Forelimb muscle (tissue), 1 donor: ENCODE measurements at regions not wholly inside any gene's neighbourhood (a gene's known extent, or its start where the extent isn't known, plus 50 kb on each side); places are given as distances from the start of the nearest gene placed in this dataset.

Source experiments
- DNase-seq: peaks from one replicate; pipeline ENCODE4 v3.0.0-alpha.2; 2013; ENCODE audit warnings: low read depth

DNA sequence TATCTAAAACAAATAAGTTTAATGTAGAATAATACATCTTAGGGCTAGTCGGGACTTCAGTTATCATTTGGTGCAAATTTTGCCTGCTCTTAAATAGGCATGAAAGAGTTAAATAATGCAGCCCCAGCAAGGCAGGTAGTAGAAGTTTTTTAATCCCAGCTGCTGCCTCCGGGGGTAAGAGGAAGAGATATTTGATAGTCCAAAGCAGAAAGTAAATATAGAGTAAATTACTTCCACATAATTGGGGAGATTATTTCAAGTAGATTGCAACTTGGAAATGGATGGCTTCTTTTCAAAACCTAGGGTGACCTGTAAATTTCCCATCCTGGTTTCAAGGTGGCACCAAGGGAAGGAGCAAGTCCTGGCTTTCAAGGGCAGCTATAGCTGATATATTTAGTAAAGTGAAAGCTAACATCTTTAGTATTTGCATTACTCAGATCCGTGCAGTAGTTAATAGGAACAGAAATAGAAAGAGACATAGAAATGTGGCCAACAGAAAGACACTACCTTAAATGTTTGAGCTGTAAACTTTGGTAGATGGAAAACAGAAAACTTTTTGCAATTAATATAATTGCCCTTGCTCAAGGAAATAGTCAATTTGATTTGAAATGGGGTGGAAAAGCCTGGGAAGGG lies 109.1 kb downstream of the LMO4 start:
- DNase-seq = no peak

DNA sequence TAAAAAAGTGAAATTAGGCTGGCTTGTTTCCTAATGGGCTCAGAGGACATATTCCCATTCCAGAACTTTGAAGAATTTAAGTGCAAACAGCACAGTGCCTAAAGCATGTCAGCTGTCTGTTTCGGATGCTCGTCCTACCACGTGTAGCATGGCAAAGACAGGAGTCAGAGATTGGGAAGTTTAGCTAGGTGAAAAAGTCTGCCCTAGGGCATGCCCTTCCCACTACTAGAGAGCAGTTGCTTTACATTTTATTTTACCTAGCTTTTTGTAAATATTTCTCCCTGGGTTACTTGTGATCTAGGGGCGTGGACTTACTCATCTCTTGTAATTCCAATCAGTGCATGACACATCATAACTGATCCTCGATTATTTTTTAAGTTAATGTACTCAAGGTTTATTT lies 111.1 kb downstream of the LMO4 start:
- DNase-seq = no peak

DNA sequence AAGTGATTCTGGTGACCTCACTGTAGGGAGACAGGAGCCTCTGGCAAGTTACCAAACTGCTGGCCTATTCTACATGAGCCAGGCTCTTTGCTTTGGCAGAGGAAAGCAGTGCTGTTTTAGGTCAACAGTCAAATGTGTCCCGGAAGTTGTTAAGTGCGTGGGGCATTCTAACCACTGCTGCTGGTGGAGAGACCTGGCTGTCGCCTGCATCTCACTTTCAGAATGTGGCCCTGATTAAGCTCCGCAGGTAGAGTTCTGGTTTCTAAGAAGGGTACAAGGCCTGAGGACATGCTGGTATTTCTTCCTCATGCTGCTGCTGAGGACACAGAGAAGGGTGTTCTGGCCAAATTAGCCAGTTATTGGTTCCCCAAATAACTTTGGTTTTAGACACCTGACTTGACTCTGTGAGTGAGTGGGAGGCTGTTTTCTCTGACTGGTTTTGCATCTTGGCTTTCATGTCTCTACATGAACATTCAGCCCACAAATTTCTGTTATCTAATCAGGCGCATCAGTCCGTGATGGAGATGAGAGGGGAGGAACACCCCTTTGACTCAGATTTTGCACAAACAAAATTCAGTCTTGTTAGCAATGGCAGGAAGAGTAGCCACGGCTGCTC lies 120.8 kb downstream of the LMO4 start:
- no peak for DNase-seq

DNA sequence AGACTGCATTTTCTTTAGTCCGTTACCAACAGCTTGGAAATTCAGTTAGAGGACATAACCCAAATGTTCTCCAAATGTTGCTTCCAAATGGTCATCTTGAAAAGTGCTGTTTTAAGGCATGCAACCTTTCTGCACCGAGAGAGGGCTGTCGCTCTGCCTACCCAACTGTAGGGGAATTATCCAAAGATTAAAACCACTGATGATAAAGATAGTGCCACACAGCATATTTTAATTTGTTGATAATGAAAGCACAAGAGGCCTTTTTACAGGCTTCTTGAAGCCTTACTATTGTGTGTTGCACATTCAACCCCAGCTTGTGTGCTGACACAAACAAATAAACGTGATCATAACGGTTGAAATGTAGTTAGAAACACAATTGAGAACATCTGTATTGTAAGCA lies 121.5 kb downstream of the LMO4 start:
- no peak for DNase-seq

DNA sequence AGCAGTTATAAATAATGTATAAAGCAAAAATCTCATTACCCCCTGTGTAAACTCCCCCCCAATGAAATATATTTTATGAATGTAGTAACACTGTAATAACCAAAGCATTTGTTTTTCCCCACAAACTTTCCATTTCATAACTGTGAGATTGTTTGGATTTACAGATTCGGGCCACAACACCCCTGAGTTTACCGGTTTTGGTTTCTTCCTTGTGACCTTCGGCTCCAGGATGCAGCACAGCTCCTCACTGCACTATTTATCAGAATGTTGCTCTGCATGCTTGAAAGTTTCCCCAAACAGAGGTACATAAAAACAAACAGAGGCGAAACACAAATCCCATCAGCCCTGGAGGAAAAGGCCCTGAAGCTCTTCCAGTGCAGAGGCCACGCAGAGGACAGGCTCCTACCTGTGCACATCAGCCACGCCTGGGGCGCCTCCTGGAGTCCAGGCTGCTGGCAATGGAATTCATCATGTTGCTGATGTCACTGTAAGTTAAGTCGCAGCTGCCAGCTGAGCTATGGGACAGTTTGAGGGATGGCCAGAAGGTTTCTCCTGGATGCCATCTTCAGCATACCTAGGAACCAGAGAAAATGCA lies 122.0 kb downstream of the LMO4 start:
- no peak for DNase-seq

DNA sequence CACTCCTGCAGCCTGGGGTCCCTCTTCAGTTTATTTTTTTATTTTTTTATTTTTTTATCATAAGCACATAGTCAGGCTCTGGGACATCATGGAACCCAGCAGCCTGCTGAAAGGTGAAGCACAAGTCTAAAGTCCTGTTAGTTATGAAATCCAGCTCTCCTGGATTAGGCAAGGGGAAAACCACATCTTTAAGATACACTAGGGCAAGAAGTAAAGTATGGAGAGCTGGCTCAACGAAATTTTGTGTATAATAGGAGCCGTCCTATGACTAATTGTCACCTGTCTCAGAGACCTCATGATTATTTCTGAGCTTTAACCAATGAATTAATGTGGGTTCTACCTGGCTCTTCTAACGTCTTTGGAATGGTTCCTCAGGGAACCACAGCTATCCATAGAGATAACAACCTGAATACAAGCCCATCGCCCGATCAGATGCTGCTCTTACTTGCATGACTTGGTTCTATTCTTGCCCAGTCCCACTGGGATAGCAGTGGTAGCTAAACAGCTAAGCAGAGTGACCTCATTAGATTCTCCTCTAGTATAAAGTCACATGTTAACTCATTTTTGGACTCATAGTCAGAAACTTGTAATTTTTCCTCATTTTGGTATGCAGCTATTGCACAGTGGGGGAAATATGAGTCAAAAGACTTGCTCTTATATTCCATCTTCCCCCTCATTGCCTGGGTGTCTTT lies 122.7 kb downstream of the LMO4 start:
- DNase-seq = no peak

DNA sequence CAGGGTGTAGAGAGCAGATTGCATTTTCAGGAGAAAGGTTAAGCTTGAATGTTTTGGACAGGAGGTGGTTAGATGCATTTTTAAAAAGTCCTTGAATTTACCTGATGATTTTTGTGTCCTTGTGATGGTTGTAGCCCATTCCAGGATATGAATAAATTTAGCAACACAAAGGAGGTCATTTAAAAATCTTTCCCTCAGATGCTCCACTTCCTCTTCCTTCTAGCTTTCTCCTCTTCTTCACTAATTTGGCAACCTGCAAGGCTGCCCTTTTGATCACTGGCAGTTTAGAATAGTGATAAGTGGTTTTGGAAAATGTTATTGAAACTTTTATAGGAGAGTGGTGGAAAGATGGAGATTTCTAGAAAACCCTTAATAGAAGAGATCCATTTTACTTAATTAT lies 124.0 kb downstream of the LMO4 start:
- DNase-seq = no peak

DNA sequence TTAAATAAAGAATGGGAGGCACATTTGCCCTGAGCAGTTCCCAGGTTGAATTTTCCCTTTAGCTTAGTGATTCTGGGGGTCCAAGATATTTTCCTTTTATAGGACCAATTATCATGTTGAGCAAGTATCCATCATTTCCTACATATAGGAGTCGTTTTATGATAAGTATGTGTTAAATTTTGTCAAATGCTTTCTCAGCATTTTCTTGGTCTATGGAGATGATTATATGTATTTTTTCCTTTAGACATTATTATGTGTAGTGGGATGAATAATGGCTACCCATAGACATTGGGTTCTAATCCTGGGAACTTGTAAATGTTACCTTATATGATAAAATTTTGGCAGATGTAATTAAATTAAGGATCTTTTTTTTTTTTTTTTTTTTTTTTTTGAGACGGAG lies 128.7 kb downstream of the LMO4 start:
- no peak for DNase-seq

DNA sequence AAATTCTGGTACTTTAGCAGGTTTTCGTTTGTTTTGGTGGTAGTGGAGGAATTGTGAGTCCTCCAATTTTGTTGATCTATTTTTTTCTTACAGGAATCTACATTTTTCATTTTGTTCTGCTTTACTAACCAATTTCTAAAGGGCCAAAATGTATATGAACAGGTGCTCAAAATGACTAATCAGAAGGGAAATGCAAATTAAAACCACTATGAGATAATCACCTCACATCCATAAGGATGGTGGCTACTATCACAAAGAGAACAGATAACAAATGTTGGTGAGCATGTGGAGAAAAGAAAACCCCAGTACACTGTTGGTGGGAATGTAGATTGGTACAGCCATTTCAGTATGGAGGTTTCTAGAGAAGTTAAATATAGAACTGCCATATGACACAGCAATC lies 134.2 kb downstream of the LMO4 start:
- no peak for DNase-seq

DNA sequence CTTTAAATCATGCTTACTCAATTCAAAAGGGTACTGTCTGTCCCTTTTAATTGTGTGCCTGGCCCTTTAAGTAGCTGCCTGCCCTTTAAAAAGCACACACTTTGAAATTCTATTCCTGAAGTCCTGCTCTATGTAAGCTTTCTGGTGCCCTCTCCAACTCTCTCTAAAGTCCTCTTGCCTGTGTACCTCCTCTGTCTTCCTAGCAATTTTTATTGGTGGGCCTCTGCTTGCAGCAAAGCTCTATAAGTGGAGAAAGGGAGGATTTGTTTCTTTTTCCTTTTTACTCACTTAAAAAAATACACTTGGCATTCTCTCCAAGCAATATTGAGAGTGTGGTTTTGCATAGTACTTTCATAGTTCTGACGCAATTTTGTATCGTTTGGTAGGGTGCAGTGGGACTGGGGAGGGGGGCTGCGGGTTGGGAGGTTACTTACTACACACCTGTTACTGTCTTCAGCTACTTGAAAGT lies 135.4 kb downstream of the LMO4 start:
- no peak for DNase-seq

DNA sequence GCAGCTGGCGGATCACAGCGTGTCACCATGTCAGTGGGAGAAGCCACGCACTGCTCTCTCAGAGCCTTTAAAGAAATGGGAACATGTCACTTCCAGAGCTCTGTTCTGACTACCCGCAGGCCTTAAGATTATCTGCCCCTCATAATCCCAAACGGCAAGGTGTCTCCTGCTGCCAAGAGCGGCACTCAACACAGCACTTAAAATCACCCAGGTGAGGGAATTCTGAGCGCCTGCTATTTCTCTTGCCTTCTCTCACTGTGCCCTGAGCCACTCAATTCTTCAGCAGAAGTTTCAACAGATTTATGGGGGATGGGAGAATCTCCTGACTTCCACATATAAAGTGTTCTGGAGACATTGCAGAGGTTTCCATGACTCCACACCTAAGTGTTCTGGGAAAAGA lies 137.9 kb downstream of the LMO4 start:
- DNase-seq = no peak

DNA sequence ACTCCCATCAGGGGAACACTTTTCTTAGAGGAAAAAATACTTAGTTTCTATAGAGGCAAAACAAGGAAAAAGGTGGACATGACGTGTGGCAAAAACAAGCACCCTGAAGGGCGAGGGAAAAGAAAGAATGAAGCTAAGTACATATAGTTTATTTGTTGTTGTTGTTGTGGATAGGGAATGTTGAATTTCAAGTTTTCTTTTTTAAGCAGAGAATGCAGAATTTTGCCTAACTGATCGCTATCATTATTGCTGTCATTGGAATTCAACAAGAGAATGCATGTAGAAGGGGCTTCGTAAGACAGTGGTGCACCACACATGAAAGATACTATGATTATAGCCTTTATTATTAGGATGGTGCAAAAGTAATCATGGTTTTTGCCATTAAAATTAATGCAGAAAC lies 144.0 kb downstream of the LMO4 start:
- no peak for DNase-seq

DNA sequence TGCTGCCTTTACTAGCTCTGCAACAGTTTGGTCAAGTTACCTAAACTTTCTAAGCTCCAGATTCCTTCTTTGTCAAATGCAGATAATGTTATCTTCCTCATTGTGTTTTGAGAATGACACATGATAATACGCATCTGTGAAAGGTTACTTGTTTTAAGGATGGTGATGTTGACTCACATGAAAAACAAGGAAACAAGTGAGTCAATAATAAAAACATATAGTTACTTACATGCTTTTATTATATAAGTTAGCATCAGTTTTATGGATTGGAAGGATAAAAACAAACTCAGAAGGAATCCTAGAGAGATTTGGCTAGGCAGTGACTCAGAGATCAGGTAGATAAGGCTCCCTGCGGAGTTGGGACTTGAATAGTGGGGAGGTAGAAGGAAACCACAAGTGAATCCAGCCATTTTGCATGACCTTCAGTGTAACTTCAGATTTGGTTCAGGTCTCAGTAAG lies 144.6 kb downstream of the LMO4 start:
- no peak for DNase-seq

DNA sequence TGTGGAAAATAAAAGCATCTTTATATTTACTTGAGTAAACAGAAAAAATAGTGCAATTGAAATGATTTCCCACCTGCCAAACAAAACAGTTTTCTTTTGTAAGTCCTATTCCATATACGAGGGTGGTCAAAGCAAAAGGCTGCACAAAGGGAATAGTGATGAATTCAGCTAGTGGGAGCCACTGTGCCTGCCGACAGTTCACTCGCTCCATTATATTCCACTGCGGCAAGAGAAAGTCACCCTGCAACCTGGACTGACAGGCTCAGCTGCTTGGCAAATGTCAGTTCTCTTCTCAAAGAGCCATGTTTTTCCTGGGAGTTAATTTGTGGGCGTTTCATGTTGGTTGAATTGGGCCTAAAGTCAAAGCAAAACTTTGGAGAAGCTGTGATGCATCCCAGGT lies 145.4 kb downstream of the LMO4 start:
- DNase-seq = no peak

DNA sequence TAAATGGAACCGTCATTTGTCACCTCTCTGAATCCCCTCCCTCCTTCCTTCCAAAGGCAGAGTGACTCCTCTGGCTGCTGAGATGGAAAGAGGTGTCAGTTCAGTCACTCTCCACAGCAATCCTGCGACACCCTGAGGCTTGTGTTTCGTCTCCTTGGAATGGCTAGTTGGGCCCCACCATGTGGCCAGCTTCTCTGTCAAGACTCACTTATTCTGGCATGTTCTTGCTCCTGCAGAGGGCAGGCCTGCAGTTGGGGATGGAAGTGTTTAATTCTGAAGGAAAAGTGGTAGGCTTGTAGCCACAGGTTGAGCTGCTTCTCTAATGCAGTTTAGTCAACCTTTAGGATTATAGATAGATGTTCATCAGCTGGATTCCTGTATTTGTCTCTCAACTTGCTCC lies 149.6 kb downstream of the LMO4 start:
- no peak for DNase-seq

DNA sequence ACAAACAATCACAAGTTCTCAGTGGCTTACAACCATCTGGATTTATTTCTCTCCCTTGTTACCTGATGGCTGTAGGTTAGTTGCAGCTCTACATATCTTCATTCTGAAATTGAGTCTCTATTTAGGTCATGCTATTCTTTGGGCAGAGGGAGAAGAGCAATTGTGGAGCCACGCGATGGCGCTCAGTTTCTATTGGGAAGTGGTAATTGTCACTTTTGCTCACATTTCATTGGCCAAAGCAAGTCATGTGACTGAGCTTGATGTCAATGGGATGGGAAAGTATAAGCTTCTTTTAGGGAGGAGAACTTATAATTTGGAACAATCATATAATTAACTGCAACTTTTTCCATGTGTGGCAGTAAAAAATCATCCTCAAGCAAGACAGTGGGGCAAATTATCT lies 166.5 kb downstream of the LMO4 start:
- no peak for DNase-seq

DNA sequence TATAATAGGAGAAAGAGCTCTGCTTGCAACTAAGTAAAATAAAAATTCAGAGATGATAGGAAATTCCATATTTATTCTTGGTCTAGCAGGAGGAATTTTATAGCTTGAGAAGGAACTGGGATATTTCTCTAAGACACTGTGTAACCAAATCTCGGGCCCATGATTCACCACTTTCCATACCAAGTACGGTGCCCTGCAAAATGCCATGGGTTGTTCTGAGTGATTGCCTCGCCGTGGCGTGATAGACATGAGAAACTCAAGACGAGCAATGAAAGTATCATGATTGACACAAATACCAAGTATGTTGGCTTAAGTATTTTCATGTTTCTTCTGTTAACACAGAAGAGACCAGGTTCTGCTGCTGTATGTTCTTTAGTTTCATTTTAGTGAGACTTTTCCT lies 167.2 kb downstream of the LMO4 start:
- DNase-seq = no peak

DNA sequence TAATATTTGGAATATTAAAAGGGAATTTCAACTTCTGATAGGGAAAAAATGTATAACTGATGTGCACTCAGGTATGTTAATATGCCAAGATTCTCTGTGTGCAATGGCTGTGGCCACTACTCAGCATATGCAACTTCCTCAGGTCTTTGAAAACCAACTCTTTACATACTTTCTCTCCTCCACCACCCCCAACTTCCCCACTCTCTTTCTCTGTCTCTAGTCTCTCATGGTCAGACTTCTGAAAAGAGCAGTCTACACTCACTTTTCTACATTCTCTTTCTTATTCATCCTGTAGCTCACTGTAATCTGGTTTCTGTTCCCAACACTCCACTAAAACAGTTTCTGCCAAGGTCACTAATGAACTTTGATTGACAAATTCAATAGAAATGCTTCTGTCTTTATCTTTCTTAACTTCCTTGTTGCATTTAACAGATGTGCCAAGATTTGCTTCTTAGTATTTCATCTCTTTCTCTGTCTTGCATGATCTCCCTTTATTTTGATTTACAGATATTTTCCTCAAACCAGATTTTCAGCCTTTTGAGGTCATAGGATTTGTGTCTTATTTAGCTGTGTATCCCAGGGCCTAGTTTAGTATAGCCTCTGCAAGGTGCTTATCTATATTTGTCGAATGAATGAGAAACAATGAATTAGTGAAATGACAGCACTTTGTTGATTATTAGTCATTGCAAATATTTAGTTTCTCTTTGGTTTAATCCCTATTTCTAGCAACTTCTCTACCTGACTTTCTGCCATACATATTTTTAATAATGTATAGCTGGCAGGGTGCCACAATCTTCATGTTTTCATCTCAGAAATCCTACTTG lies 168.9 kb downstream of the LMO4 start:
- no peak for DNase-seq

DNA sequence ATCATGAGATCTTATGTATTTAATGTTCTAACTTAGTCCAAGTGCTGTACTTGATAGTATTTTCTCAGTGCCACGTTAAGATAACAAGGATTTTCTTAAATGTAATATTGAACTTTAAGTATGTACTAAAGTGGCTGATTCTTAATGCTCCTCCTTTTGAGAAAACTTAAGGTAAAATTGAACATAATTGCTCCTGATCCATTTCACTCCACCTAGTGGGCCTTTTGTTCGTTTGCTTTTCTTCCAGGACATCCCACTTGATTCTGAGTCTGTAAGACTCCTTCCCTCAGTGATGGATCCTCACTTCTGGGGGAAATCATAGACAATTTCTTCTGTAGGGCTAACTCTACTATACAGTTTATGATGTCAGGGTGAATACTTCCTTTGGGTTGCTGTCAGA lies 173.1 kb downstream of the LMO4 start:
- no peak for DNase-seq

DNA sequence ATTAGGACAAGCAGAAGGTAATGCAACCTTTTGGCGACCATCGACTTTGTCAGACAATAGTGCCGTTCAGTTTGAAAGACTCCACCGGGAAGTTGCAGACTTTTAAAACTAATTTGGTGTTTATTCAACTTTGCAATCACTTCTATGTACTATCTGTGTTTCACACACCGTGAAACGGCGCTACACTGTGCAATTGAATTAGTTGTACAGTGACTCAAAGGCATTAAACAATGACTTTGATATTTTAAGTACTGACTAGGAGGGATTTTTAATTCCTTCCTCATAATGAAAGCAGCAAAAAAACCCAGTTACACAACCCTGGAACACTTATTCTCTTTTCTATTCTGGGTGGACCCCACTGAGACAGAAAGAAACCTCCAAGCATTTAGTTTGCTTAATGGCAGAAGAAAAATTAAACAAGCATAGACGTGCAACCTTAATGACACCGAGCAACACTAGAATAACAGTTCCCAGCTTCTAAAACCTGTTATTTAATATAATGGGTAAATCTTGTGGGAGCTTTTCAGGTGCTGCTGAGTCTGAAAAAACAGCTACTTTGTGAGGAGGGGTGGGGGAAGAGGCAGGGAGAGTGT lies 176.8 kb downstream of the LMO4 start:
- no peak for DNase-seq

DNA sequence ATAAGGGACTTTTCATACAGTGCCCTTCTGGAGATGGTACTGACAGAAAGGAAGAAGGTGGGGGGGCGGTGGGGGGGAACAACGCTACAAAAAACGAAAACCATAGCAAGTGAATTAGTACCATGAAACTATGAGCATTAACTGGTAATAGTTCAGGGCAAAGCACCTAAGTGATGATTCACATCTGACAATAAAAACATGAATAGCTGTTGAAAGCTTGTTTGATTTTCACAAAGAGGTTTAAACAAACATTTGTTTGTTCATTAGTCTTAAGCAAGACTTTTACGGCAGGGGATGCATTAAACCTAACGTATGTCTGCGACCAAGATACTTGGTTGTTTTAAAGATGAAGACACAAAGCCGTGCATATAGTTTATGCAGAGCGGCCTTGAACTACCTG lies 177.5 kb downstream of the LMO4 start:
- no peak for DNase-seq
